NCI-H2081 treated with DMSO at 0.1 percent for 48 hours (cell line): ENCODE measurements at regions not wholly inside any gene's neighbourhood (a gene's known extent, or its start where the extent isn't known, plus 50 kb on each side); places are given as distances from the start of the nearest gene placed in this dataset.

ENCODE experiments used
- DNase-seq: peaks from one replicate; lab custom pipeline; 2025; lab: John Stamatoyannopoulos, UW

DNA sequence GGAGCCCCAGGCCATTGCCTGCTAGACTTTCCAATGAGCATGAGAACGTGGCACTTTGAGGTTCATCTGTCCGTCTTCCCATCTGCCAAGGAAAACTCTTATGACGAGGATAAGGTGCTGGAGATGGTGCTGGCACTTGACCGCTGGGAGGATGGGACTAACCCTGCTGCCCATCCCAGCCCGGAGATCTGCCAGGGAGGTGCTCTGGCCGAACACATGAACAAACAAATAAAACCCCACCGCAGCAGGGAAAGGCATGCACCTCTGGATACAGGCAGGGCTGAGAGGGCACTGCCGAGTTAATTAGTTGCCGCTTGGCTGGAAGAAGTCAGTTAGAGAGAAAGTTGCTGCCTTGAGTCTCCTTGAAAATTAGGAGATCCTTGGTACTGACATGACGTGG, 308.4 kb downstream of the AJAP1 start:
- no peak for DNase-seq

DNA sequence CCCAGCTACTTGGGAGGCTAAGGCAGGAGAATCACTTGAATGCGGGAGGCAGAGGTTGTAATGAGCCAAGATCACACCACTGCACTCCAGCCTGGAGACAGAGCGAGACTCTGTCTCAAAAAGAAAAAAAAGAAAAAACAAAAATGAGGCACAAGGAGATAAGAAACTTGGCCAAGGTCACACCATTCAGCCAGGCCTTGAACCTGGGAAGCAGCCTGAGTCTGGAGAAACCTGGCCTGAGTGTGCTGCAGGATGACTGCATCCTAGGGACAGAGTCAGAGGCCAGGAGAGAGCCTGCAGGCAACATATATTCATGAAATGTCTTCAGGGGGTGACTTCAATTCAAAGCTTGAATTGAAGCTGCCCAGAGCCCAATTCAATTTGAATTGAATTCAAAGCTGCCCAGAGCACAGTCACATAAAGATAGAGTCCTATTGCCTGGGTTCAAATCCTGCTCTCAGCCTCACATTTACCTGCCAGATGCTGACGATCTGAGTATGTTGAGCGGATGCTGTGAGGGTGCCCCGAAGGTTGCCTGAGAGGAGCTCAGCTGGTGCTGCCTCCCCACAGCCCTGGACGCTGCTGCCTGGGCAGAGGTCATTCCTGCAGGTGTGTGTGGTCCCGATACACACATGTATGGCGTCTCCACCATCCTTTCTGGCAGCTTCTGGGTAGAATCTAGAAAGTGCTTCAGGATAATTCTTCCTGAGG, 307.7 kb downstream of the AJAP1 start:
- DNase-seq, result no peak

DNA sequence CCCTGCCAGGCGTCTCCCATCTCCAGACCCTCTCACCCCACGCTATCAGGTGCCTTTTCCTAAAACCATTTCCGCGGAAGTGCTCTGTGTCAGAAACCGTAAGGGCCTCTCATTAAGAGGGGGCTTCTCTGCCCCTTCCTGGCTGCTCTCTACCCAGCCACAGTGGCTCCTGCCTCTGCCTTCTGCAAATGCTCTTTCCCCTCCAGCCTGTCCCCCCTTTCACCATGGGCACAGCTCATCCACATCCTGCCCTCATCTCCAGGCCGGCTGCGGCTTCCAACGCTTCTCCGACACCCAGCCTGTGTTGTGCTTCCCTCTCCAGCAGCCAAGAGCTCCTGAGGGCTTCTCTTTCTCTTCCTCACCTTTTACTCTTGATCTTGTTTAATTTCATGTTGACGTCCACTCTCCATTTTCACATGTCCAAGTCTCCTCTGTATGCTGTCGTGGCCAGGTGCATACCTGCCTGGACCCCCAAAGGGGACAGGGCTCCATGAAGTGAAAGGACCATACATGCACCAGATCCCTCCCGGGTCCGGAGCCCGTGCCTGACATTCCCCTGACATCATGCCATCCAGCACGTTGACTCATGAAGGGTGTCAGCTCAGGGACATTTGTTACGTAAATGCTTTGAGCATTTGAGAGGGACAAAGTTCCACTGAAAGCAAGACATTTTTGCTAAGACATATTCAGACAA, 306.5 kb downstream of the AJAP1 start:
- no peak for DNase-seq

DNA sequence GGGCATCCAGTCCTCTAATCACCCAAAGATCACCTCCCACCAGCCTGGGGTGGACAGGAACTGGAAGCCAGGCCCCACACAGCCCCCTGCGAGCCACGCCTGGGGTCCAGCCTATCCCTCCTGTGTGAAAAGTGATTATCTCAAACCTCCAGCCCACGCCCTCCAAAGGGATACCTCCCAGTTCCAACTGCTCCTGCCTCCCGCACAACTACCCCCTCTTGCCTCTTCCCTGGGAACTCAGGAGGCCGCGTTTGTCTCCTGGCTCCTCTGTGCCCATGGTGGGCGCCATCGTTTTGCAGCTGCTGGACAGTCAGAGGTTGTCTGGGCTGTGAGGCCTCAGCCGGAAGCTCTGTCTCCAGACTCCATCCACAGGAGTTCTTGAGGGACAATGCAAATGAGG, 305.9 kb downstream of the AJAP1 start:
- no peak for DNase-seq

DNA sequence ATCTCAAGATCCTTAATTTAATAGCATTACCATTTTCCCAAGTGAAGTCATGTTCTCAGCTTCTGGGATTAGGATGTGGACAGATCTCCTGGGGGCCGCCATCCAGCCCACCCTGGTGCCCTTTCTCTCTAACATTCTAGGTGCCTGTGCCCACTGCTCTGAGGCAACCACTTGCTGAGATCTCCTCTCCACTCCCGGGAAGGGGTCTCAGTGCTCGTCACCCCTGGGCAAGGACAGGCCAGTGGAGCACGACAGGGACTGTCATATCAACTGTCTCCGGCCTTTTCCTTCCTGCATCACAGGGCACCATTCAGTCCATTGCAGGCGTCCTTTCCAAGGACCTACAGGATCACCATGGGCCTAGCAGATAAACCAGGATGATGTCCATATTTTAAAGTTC, 304.8 kb downstream of the AJAP1 start:
- no peak for DNase-seq

DNA sequence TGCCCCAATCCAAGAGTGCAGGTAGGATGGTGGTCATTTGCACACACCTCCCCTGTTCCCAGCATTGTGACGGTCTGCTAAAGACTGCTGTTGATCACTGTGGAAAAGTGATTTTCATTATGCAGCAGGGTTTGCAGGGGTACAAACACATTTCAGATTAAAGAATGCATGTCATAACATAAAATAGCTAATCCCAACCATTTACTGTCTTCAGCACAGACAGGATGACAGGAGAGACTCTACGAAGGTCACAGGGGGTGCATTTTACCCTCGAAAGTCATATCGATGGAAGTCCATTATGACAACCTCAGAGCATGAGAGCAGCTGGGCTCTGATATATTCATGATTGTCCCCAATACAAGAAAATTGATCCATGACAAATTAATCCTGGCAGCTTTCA, 302.6 kb downstream of the AJAP1 start:
- DNase-seq, result no peak

DNA sequence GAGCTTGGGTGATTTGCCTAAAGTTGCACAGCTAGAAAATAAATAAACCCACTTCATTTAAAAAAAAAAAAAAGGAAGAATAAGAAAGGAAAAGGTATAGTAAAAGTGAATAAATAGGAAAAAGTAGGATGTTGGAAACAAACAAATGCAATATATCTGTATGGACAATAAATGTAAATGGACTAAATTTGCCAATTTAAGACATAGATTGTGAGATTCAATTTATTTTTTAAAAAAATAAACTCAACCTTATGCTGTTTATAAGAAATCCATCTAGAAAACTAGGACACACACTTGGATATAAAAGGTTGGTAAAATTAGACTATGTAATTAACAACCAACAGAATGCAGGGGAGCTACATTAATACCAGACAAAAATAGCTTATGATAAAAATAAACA, 300.0 kb downstream of the AJAP1 start:
- DNase-seq, result no peak

DNA sequence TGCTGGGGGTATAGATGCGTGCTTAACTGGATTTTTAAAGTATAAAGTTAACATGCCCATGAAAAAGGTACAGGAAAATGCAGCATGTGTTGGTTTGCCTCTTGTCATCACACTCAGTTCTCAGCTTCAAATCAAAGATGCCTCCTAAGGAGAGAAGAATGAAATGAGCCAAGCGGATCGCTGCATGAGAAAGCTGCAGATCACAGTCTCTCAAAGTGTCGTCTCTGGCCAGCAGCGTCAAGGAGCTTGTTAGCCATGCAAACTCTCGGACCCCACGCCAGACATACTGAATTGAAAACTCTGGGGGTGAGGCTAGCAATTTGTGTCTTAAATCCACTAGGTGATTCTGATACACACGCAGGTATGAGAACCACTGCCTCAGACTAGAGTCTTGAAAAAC, 297.2 kb downstream of the AJAP1 start:
- DNase-seq, result no peak

DNA sequence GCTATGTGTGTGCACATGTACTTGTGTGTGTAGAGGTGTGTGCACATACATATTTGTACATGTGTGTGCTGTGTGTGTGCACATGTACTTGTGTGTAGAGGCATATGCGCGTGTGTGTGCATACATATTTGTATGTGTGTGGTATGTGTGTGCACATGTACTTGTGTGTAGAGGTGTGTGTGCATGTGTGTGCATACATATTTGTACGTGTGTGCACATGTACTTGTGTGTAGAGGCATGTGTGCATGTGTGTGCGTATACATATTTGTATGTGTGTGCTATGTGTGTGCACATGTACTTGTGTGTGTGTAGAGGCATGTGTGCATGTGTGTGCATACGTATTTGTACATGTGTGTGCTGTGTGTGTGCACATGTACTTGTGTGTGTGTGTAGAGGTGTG, 291.9 kb downstream of the AJAP1 start:
- DNase-seq, result no peak

DNA sequence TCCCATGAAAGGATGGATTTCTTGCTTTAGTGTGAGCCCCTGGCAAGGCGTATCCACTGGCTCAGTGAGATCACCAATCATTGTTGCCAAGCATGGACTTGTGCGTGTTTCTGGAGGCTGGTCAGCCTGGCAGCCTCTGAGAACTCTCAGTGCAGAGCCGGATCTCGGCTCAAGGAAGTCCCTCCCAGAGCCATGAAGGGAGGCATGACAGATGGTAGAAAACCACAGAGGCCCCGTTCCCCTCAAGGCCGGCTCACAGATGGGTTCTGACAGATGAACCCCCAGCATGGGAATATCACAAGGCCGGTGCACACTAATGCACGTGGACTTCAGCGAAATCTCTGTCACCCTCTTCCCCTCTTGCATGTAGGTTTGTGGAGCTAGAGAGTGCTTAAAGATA, 290.5 kb downstream of the AJAP1 start:
- DNase-seq, result no peak

DNA sequence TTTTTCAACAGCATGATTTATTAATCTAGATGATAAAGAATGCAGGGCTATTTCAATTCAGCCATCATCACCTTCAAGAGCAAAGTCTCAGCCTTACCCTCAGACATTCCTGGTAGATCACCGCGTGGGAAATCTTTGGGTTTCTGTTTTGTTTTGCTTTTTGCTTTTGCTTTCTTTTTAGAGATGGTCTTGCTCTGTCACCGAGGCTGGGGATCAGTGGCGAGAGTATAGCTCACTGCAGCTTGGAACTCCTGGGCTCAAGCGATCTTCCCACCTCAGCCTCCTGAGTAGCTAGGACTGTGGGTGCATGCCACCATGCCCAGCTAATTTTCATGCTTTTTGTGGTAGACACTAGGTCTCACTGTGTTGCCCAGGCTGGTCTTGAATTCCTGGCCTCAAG, 289.7 kb downstream of the AJAP1 start:
- no peak for DNase-seq

DNA sequence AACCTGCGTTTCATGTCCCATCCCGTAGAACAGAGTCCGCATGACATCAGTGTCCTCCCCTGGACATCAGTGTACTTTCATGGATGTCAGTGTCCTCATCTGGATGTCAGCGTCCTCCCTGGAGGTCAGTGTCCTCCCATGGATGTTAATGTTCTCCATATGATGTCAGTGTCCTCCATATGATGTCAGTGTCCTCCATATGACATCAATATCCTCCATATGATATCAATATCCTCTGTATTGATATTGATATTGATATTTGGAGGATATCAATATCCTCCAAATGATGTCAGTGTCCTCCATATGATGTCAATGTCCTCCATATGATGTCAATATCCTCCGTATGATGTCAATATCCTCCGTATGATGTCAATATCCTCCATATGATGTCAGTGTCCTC, 284.9 kb downstream of the AJAP1 start:
- no peak for DNase-seq

DNA sequence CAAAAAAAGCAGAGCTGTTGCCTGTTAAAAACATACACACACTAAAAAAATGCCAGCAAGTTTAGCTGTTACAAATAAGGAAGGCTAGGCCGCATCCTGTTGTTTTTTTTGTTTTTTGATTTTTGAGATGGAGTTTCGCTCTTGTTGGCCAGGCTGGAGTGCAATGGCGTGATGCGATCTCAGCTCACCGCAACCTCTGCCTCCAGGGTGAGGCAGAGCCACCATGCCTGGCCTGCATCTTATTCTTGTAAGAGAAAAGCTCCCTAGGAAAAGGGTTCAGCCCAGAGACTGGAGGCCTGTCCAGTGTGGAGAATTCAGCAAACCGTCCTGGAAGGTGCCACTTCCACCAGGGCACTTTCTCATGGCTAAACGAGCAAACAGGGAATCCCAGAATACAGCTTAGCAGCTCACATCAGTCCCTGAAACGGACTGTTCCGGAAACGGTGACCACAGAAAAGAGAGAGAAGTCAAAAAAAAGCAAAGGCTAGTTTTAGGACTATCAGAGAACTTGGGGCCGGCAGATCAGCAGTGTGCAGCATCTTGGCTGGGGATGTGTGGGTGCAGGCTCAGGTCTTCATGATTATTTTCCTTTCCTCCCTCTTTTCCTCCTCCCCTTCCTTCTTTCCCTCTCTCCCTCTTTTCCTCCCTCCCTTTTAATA, 283.6 kb downstream of the AJAP1 start:
- DNase-seq, result no peak

DNA sequence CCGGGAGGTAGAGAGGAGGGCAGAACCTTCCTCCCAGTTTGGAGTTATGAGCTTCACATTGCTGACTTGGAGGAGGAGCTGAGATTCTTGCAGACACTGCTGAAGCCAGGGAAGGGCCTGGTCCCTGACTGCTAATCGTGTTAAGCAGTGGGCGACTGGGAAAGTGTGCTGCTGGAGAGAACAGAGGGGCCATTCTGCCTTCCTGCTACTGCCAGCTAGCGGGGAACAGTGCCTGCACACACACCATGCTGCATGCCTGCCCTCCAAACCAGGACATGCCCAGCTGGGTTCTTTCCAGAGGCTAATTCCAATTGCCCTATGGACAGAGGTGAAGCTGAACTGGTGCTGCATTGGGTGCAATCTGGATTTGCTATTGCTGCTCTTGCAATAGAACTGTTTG, 281.4 kb downstream of the AJAP1 start:
- DNase-seq, result no peak

DNA sequence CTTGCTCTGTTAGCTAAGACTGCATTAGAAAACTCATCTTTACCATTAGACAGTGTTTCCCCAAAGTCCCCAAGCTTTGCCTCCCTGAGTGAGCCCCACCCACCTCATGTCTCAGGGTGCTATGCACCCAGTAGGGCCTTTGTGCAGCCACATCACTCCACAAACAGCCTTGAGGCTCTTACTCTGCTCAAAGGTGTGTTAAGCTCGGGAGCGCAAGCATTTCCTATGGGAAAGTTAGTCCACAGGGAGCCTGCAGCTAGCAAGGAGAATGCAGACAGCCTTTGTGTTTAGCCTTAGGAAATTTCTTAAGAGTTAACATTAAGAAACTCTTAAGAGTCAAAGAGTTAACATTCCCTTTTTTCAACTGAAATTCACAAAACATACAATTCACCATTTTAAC, 278.8 kb downstream of the AJAP1 start:
- no peak for DNase-seq

DNA sequence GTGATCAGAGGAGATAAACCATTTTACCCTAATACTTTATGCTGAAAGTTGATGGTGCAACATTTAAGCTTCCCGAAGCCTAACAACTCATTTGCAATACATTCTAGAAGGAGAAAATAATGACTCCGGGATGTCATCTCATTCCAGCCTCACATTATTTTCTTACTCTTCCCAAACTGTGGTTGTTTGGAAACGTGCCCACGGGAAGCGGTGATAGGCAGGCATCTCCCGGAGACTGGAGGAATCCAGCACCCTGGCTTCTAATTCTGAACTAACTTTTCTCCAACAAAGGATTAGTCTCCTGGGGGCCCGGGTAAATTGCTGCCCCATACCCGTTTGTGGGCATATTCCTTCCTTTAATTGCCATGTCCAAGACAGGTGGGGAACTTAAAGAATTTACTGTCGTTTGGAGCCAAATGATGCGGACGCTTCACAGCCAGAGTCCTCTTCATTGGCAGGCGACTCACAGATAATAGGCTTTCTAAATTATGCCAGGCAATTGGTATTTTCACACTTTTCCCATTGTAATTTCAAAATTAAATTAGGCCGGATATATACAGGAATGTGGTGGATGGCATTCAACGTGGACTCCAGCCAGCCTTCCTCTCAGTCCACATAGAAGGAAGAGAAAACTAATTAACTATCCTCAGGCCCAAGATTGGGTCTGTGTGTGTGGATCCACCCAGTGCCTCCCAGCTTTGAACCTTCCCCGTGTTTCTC, 278.1 kb downstream of the AJAP1 start:
- DNase-seq, result no peak

DNA sequence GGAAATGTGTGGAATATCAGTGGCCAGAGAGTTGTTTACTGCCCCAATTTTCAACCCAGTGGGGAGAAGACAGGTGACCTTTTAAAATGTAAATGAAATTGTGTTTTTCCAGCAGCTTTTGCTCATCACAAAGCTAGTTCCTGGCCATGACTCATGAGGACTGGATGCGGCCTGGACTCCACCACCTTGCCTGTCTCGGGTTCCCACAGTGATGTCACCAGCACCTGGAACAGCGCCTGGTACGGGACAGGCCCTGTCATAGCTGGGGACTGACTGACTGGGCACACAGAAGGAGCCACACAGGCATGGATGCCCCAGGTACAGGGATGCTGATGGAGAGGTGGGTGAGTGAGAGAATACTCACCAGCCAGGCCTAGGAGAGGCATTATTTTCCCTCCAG, 277.1 kb downstream of the AJAP1 start:
- DNase-seq, result no peak

DNA sequence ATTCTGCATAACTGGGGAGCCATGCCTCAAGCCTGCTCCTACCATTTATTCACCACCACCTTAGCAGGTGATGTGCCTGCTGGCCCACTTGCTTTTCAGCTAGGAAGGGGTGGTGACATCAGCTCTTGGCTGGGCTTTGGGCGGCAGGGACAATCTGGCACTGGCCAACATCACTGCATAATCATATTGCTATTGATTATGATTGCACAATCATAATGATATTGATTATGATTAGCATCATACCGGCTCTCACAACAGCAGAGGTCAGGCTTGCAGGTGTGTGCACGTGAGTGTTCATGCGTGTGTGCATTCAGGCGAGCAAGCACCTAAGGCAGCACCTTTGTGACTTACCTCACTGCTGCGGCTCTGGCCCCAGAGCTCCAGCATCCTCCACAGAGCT, 273.8 kb downstream of the AJAP1 start:
- no peak for DNase-seq

DNA sequence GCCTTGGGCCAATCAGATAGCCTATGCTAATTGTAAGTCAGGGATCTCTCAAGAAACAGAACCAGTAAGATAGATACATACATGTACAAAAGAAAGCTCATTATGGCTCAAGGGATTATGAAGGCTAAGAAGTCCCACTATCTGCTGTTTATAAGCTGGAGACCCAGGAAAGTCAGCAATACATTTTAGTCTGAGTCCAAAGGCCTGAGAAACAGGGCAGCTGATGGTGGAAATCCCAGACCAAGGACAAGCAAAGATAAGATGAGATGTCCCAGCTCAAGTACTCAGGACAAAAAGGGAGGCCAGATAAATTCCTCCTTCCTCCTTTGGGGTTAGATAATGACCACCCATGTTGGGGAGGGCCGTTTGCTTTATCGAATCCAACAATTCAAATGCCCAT, 269.9 kb downstream of the AJAP1 start:
- no peak for DNase-seq

DNA sequence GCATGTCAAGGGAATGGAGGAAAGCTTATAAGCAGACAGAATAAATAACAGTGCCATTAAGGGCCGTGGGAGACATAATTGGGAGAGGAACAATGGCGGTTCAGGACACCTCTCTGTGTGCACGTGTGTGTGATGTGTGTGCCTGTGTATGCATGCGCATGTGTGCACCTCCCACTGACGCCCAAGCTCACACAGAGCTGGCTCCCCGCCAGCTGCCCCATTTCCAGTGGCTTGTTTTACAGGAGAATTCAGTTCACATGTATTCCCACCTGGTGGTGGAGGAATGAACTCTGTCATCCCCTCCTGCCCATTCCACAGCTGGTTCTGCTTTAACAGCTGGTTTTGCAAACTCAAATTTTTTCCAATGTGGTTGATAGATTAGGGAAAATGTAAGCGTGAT, 262.2 kb downstream of the AJAP1 start:
- no peak for DNase-seq

DNA sequence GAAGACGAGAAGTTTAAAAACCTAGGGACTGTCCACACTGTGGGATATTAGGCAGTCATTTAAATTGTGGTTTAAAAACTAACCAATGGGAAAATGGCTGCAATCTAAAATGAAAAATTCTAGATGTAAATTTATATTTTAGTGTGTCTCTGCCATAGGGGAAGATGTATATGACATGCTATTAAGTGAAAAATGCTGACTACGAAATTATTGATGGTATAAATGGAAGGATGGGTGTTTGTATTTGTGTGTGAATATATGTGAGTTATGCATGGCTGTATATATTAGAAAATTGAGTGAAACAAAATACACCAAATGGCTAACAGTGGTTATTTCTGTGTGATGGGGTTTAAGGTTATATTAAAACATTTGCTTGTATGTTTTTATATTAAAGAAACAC, 260.7 kb downstream of the AJAP1 start:
- DNase-seq, result no peak

DNA sequence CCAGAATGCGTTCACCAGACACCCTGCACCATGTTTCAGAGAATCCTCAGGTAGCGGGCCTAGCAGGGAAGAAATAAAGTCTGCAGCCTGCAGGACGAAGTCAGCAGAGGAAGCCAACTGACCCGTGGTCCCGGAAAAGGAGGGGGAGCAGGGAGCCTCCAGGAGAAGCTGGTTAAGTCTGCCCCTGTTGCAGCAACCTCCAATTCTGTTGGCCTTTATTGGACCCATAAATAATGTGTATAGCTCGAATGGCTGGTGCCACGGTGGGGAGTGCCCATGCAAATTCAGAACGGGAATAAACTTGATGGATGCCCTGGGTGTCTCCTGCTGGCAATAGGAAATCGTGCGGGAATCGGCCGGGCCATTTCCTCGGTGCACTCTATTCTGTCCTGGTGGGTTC, 254.1 kb downstream of the AJAP1 start:
- DNase-seq, result no peak

DNA sequence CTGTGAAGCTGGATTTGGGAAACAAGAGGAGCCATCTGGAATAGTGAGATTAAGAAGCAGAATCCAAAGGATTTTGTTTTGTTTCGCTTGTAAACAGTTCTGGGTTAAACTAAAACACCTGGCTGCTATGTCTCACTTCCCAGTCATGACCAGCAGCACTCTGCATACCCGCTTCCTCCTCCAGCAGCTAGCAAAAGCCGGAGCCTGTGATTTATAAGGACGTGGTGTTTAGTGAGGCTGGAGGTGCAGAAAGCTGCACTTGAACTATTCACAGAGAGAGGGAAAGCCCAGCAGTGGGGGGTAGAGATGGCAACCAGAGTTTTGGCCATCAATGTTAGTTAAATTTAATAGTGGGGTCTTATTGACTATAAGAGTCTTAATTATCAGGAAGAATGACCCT, 240.2 kb downstream of the AJAP1 start:
- DNase-seq, result no peak
